ENCODE measurements at regions not wholly inside any gene's neighbourhood (a gene's known extent, or its start where the extent isn't known, plus 50 kb on each side); places are given as distances from the start of the nearest gene placed in this dataset.
A peak's percentile ranks its signal among the peaks of the same experiment; 100 is the strongest.

GRCh38 chr1:98478121-98478520, 183.4 kb upstream of the SNX7 start:
- FAIRE-seq = no peak

GRCh38 chr1:98472878-98473277, 188.6 kb upstream of the SNX7 start:
- no peak for FAIRE-seq

GRCh38 chr1:98471633-98472032, 189.9 kb upstream of the SNX7 start:
- no peak for FAIRE-seq

- peak; percentile 74 for FAIRE-seq
These were observed 193.3 kb upstream of the SNX7 start for GRCh38 chr1:98468111-98468717.

GRCh38 chr1:98467586-98467985, 193.9 kb upstream of the SNX7 start:
- no peak for FAIRE-seq

- no peak for FAIRE-seq
These were observed 194.4 kb upstream of the SNX7 start for GRCh38 chr1:98467122-98467521.

- FAIRE-seq = no peak
These were observed 199.6 kb upstream of the SNX7 start for GRCh38 chr1:98461873-98462385.

- FAIRE-seq = no peak
These were observed 201.4 kb upstream of the SNX7 start for GRCh38 chr1:98460136-98460535.

GRCh38 chr1:98459486-98459870, 202.0 kb upstream of the SNX7 start:
- FAIRE-seq = no peak

GRCh38 chr1:98458511-98459485, 202.7 kb upstream of the SNX7 start:
- FAIRE-seq = no peak

GRCh38 chr1:98457248-98457647, 204.3 kb upstream of the SNX7 start:
- no peak for FAIRE-seq

- no peak for FAIRE-seq
These were observed 206.9 kb upstream of the SNX7 start for GRCh38 chr1:98454666-98455065.

GRCh38 chr1:98453066-98453465, 208.5 kb upstream of the SNX7 start:
- FAIRE-seq = peak; percentile 15

- FAIRE-seq = no peak
These were observed 209.4 kb upstream of the SNX7 start for GRCh38 chr1:98452162-98452561.

- no peak for FAIRE-seq
These were observed 220.2 kb upstream of the SNX7 start for GRCh38 chr1:98441281-98441680.

GRCh38 chr1:98439471-98439870, 222.1 kb upstream of the SNX7 start:
- FAIRE-seq = no peak

- FAIRE-seq = no peak
These were observed 224.0 kb upstream of the SNX7 start for GRCh38 chr1:98437540-98437939.

- FAIRE-seq = no peak
These were observed 224.5 kb upstream of the SNX7 start for GRCh38 chr1:98437011-98437410.

GRCh38 chr1:98429965-98430443, 231.5 kb upstream of the SNX7 start:
- FAIRE-seq = no peak

- no peak for FAIRE-seq
These were observed 232.7 kb upstream of the SNX7 start for GRCh38 chr1:98428864-98429263.

- no peak for FAIRE-seq
These were observed 233.9 kb upstream of the SNX7 start for GRCh38 chr1:98427664-98428063.

GRCh38 chr1:98426092-98426491, 235.4 kb upstream of the SNX7 start:
- FAIRE-seq = no peak

GRCh38 chr1:98422816-98423215, 238.7 kb upstream of the SNX7 start:
- no peak for FAIRE-seq

GRCh38 chr1:98421085-98421435, 240.5 kb upstream of the SNX7 start:
- peak; percentile 31 for FAIRE-seq
